ENCODE measurements at regions not wholly inside any gene's neighbourhood (a gene's known extent, or its start where the extent isn't known, plus 50 kb on each side); places are given as distances from the start of the nearest gene placed in this dataset.

GRCh38 chr1:244192325-244192724, 141.2 kb downstream of the ZBTB18 start:
- no peak for DNase-seq (ENCODE audit: low spot score)
- H3K36me3 ChIP-seq (ENCODE audit: control insufficient read depth in 4 of 4, insufficient read depth in 3 of 4, low read depth in 1 of 4, low read length in 3 of 4): no peaks in the 10 kb centered on the region
- 80% methylated on average over 3 of the region's 3 CpGs for WGBS

GRCh38 chr1:244196571-244197285, 145.6 kb downstream of the ZBTB18 start:
- WGBS: 93% methylated on average over 6 of the region's 6 CpGs
- H3K4me3 ChIP-seq (ENCODE audit: low read depth in 1 of 3, low read length in 3 of 3): no peak overlapping the region
- H3K27ac ChIP-seq (ENCODE audit: low read depth in 1 of 2, low read length in 2 of 2): no peak overlapping the region
- H3K9ac ChIP-seq (ENCODE audit: low read depth in 1 of 2, low read length in 2 of 2): no peak overlapping the region
- no peak for DNase-seq (ENCODE audit: low spot score)
- H3K9me3 ChIP-seq (ENCODE audit: control insufficient read depth in 4 of 4, low read length in 3 of 4): no peaks in the 10 kb centered on the region
- H3K36me3 ChIP-seq (ENCODE audit: control insufficient read depth in 4 of 4, insufficient read depth in 3 of 4, low read depth in 1 of 4, low read length in 3 of 4): no peaks in the 10 kb centered on the region
- TF ChIP-seq TAF1 (conservative IDR thresholded peaks at IDR 0.05) (no peak), REST (IDR thresholded peaks at IDR 0.05) (no peak), FOXA2 (IDR thresholded peaks at IDR 0.05) (no peak), NR2F2 (IDR thresholded peaks at IDR 0.05) (no peak), HNF4G (IDR thresholded peaks at IDR 0.05) (no peak), GABPA (IDR thresholded peaks at IDR 0.05 in 1 of 2, conservative IDR thresholded peaks at IDR 0.05 in 1 of 2) (no peak), JUND (IDR thresholded peaks at IDR 0.05) (no peak), CTCF (IDR thresholded peaks at IDR 0.05; ENCODE audit: low read depth, low read length, missing input control) (no peak), RXRA (IDR thresholded peaks at IDR 0.05) (no peak), MAX (IDR thresholded peaks at IDR 0.05) (no peak), ATF3 (IDR thresholded peaks at IDR 0.05) (no peak), EGR1 (IDR thresholded peaks at IDR 0.05; ENCODE audit: low read depth in 2 of 2) (no peak), ZBTB33 (IDR thresholded peaks at IDR 0.05) (no peak), HNF4A (conservative IDR thresholded peaks at IDR 0.05) (no peak), RAD21 (IDR thresholded peaks at IDR 0.05) (no peak), FOXA1 (IDR thresholded peaks at IDR 0.05) (no peak)
- H3K4me1 ChIP-seq (ENCODE audit: control insufficient read depth in 4 of 4, insufficient read depth in 4 of 4, low read length in 3 of 4): no peaks in the 10 kb centered on the region
- H3K27me3 ChIP-seq (ENCODE audit: control insufficient read depth in 4 of 4, insufficient read depth in 4 of 4, low read length in 3 of 4): no peaks in the 10 kb centered on the region

More at GRCh38 chr1:244192325-244192724, 141.2 kb downstream of the ZBTB18 start:
- no peak for TF ChIP-seq HNF4A (conservative IDR thresholded peaks at IDR 0.05)
- no peak for TF ChIP-seq FOXA1 (IDR thresholded peaks at IDR 0.05)
- no peak for TF ChIP-seq YY1 (IDR thresholded peaks at IDR 0.05)
- no peak for TF ChIP-seq EGR1 (IDR thresholded peaks at IDR 0.05; ENCODE audit: low read depth in 2 of 2)
- no peak for TF ChIP-seq FOXA2 (IDR thresholded peaks at IDR 0.05)
- TF ChIP-seq RXRA (IDR thresholded peaks at IDR 0.05): no peak
- no peak for TF ChIP-seq GABPA (IDR thresholded peaks at IDR 0.05 in 1 of 2, conservative IDR thresholded peaks at IDR 0.05 in 1 of 2)
- no peak for TF ChIP-seq TAF1 (conservative IDR thresholded peaks at IDR 0.05)
- no peak for TF ChIP-seq NR2F2 (IDR thresholded peaks at IDR 0.05)
- Histone ChIP-seq H3K27me3 (ENCODE audit: control insufficient read depth in 4 of 4, insufficient read depth in 4 of 4, low read length in 3 of 4) (no peaks in the 10 kb centered on the region), H3K9ac (ENCODE audit: low read depth in 1 of 2, low read length in 2 of 2) (no peak overlapping the region), H3K4me1 (ENCODE audit: control insufficient read depth in 4 of 4, insufficient read depth in 4 of 4, low read length in 3 of 4) (no peaks in the 10 kb centered on the region), H3K4me3 (ENCODE audit: low read depth in 1 of 3, low read length in 3 of 3) (no peak overlapping the region), H3K9me3 (ENCODE audit: control insufficient read depth in 4 of 4, low read length in 3 of 4) (peaks cover 0 to 3% (median 0%) of the 10 kb centered on the region in 4 donors), H3K27ac (ENCODE audit: low read depth in 1 of 2, low read length in 2 of 2) (no peak overlapping the region)

All from liver (tissue), 8 donors.